HG02642 (cell line): ENCODE measurements at regions not wholly inside any gene's neighbourhood (a gene's known extent, or its start where the extent isn't known, plus 50 kb on each side); places are given as distances from the start of the nearest gene placed in this dataset.

ENCODE experiments used
- ATAC-seq: cut with Tn5 transposase; IDR thresholded peaks from one replicate; pipeline ENCODE4 v1.9.1; 2021; ENCODE audit warnings: mild to moderate bottlenecking; ENCODE audit not compliant: unreplicated experiment, poor library complexity

DNA sequence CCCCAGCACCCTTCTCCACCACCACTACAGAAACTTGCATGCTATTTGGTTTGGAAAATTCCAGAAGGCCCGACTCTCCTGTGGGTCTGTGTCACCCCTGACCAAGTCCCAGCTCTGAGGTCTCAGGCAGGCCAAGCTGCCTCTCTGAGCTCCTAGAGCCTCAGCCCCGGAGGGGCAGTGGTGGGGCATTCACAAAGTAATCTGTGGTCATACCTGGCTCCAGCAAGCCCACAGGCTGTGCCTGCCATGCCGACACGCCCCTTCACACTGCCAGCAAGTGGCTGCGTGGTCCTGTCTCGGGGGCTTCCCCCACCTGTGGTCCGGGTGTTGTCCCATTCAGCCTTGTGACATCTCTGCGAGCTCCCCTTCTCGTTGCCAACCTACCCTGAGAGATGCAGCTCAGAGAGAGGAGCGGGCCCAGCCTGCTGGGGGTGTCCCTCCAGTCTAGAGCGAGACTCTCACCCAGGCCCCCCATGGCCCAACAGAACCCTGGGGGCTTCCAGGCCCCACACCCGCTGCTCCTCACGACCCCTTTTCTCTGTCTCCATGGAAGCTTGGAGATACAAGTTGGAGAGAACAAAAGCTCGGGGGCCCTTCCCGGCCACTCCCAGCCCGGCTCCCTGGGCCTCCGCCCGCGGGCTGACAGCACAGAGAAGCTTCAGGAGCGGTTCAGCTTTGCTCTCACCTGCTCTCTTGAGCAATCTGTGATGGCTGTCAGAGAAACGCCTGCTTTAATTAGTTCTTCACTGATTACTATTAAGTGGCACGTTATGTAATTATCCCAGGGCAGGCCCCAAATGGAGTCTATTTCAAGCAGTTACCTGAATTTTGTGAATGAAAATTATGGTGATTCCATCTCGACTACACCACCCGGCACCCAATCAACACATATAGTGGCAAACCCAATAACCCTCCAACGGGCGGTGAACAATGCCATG is 147.7 kb upstream of the PHACTR3 start:
- ATAC-seq = no peak

GRCh38 chr20:59458645-59459044 is 145.7 kb upstream of the PHACTR3 start:
- no peak for ATAC-seq

GRCh38 chr20:59459586-59459985 is 144.8 kb upstream of the PHACTR3 start:
- no peak for ATAC-seq

- ATAC-seq = no peak
These were observed 144.0 kb upstream of the PHACTR3 start for GRCh38 chr20:59460352-59460751.

GRCh38 chr20:59461526-59461925 is 142.8 kb upstream of the PHACTR3 start:
- ATAC-seq = no peak

DNA sequence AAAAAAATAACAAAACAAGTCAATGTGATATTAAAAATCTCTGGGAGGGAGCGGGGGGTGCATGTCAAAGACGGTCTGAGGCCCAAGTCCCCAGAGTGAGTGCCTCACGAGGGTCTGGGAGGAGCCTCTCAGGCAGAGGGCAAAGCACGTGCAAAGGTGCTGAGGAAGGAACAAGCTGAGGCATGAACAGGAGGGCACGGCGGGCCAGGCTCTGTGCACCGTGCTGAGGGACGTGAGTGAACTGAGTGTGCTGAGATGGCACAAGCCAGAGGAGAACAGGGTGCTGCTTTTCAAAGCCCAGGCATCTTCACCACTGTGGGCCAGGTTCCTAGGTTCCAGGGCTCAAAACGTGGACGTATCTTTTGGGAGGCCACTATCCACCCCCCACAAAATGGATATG is 142.1 kb upstream of the PHACTR3 start:
- no peak for ATAC-seq

DNA sequence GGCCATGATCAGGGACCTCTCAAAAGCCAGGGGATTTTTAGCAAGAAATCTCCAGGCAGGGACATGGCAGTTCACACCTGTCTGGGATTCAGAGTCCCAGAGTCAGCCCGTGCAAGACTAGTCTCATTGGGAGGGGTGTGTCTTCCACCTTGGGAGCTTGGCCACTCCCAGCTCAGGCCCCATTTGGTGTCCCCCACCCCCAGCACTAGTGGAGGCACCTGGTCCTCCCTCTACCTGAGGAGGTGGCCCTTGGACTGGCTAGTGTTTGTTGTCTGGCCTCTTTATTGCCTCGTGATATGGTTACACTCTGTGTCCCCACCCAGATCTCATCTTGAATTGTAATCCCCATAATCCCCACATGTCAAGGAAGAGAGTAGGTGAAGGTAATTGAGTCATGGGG is 140.8 kb upstream of the PHACTR3 start:
- ATAC-seq = no peak

DNA sequence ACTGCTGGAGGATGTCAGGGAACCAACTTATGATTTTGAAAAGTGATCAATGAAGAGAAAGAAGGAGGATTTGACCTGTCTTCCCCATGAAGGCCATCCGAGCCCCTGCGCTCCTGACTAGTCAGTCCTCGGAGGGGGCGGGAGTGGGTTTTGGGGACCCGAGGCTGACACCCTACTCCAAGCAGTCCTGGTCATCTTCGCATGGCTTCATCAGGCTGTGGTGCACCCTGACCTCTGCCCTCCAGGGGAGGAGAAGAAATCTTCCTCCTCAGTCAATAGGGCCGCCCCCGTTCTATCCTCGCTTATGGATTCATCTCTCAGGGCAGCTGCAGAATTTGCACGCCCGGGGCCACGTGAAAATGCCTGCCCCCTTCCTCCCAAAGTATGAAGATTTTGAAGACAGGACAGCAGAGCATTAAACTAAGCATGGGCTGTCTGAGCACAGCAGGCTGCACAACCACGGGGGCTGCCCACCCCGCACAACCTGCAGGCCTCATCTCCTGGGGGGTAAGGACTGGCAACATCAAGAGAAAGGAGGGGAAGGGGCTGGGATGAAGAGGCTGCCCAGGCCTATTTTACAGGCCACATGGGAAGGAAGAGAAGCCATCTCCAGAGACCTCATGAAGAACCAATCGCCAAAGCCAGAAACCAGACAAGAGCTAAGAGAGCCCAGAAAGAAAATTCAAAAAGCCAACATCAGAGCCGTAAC is 138.1 kb upstream of the PHACTR3 start:
- no peak for ATAC-seq

DNA sequence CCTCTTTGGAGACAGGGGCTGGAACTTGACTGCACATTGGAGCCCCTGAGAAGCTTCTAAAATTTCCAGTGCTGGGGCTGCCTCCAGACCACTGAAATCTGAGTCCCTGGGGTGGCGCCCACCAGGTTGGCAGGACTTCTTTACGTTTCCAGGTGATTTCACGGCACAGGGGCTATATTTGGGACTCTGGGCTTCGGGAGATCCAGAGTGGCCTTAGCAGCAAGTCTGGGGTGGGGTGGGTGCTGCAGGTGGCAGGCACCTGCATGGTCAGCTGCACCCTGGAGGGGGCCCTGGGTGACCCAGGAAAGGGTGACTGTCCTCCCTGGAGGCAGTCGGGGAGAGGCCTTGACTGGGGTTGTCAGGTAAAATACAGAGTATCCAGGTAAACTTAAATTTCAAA is 135.5 kb upstream of the PHACTR3 start:
- no peak for ATAC-seq

GRCh38 chr20:59469267-59470252 is 134.8 kb upstream of the PHACTR3 start:
- ATAC-seq = no peak

DNA sequence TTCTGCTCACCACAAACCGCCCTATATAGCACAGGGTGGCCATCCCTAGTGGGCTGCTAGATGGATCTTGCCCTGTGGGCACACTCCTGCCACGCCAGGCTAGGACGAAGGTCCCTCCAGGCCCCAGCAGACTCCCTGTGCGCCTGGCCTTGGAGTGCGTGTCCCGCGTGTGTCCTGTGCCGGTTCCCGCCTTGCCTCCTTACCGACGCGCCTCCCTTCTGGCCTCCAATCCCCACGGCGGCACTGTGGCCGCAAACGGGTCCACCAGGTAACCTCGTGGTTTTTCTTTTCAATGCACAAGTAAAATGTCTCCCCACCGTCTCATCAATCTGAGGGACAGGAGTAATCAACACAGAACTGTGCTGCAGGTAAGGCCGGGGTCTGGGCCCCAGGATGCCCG is 133.8 kb upstream of the PHACTR3 start:
- ATAC-seq = no peak

GRCh38 chr20:59471653-59472421 is 132.5 kb upstream of the PHACTR3 start:
- ATAC-seq = no peak

GRCh38 chr20:59473742-59474141 is 130.6 kb upstream of the PHACTR3 start:
- no peak for ATAC-seq

GRCh38 chr20:59481067-59481466 is 123.3 kb upstream of the PHACTR3 start:
- ATAC-seq = no peak

DNA sequence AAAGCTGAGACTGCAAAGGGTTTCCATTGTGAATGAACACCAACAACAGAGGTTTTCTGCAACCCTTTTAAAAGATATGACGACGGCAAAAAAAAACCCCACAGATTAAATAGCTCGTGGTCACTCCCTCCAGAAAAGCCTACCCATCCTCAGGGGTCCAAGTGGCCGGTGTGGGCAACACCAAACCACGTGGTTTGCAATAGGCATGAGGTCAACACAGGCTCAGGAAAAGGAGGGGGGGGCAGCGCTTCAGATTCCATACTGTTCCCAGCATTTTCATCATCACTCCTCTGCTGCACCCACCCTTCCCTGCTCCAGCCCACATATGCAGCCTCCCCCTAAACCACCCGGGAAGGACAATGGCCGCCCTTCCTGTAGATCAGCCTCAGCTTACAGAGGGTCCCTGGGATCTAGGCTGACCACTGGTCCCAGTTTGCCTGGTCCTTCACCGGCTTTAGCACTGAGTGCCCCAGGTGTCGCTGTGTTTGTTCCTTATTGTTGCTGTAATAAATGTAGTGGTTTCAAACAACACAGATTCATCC is 122.8 kb upstream of the PHACTR3 start:
- ATAC-seq = no peak

GRCh38 chr20:59482351-59483187 is 121.8 kb upstream of the PHACTR3 start:
- no peak for ATAC-seq

- no peak for ATAC-seq
These were observed 120.9 kb upstream of the PHACTR3 start for GRCh38 chr20:59483481-59483880.

DNA sequence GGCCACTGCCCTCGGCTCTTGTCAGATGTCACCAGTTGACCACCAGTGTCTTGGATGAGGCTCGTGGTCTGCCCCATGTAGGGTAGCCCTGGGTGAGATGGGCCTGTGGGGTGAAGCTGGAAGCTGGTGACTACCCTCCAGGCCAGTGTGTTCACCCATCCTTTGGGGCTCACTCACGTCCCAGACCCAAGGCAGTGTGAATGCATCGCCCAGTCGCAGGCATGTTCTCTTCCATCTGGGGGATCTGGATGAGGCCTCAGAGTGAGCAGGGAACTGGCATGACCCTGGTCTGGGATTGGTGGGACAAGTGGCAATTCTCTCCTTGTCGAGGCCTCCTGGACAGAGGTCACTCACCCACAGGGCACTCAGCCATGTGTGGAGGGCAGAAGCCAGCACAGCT is 120.1 kb upstream of the PHACTR3 start:
- ATAC-seq = no peak
